HepG2 (cell line): ENCODE measurements at regions not wholly inside any gene's neighbourhood (a gene's known extent, or its start where the extent isn't known, plus 50 kb on each side); places are given as distances from the start of the nearest gene placed in this dataset.

Experiments
- CBX1 ChIP-seq: IDR thresholded peaks from one replicate; pipeline ENCODE4 v1.6.1; 2016; ENCODE audit warnings: antibody characterized with exemption, low read depth
- FOXA3 ChIP-seq: IDR thresholded peaks from 2 replicates; pipeline ENCODE4 v1.6.1; 2016; ENCODE audit warnings: missing genetic modification reagents, missing compliant biosample characterization
- HNRNPL ChIP-seq: fragments of 200-400 bp; formaldehyde crosslinking; IDR thresholded peaks from 2 replicates; pipeline ENCODE4 v1.6.1; 2017; ENCODE audit warnings: mild to moderate bottlenecking, low read depth, low read length
- MLLT10 ChIP-seq: sonication (generic); formaldehyde crosslinking; IDR thresholded peaks from 2 replicates; pipeline ENCODE4 v1.4.0; 2020; ENCODE audit warnings: missing genetic modification reagents
- MXD4 ChIP-seq: IDR thresholded peaks from 2 replicates; pipeline ENCODE4 v1.6.1; 2016; ENCODE audit warnings: mild to moderate bottlenecking, missing biosample characterization, missing genetic modification reagents
- NCOA5 ChIP-seq: sonication (generic); formaldehyde crosslinking; IDR thresholded peaks from 2 replicates; pipeline ENCODE4 v1.4.0; 2020; ENCODE audit warnings: missing genetic modification reagents
- RBAK ChIP-seq: sonication (generic); formaldehyde crosslinking; IDR thresholded peaks from 2 replicates; pipeline ENCODE4 v1.5.1; 2020; ENCODE audit warnings: mild to moderate bottlenecking, missing genetic modification reagents
- SIX4 ChIP-seq: sonication (generic); formaldehyde crosslinking; IDR thresholded peaks from 2 replicates; pipeline ENCODE4 v1.4.0; 2020; ENCODE audit warnings: missing genetic modification reagents
- SRSF9 ChIP-seq: fragments of 200-400 bp; formaldehyde crosslinking; IDR thresholded peaks from 2 replicates; pipeline ENCODE4 v1.6.1; 2018; ENCODE audit warnings: borderline replicate concordance, mild to moderate bottlenecking, low read depth, low read length; ENCODE audit not compliant: insufficient read depth, poor library complexity, severe bottlenecking
- ZNF138 ChIP-seq: sonication (generic); formaldehyde crosslinking; IDR thresholded peaks from 2 replicates; pipeline ENCODE4 v1.5.0; 2020; ENCODE audit warnings: mild to moderate bottlenecking, low read depth, missing genetic modification reagents
- ZNF264 ChIP-seq: sonication (generic); formaldehyde crosslinking; IDR thresholded peaks from 2 replicates; pipeline ENCODE4 v1.4.0; 2020; ENCODE audit warnings: missing genetic modification reagents
- ZNF563 ChIP-seq: sonication (generic); formaldehyde crosslinking; IDR thresholded peaks from 2 replicates; pipeline ENCODE4 v1.8.0; 2022; ENCODE audit warnings: mild to moderate bottlenecking, moderate library complexity, missing genetic modification reagents
- ZNF589 ChIP-seq: sonication (generic); formaldehyde crosslinking; conservative IDR thresholded peaks from 2 replicates; pipeline ENCODE4 v1.8.0; 2022; ENCODE audit warnings: mild to moderate bottlenecking, moderate library complexity, missing genetic modification reagents
- ZNF782 ChIP-seq: sonication (generic); formaldehyde crosslinking; IDR thresholded peaks from 2 replicates; pipeline ENCODE4 v1.4.0; 2020; ENCODE audit warnings: missing genetic modification reagents, mild to moderate bottlenecking, borderline replicate concordance
- ZNF883 ChIP-seq: sonication (generic); formaldehyde crosslinking; IDR thresholded peaks from 2 replicates; pipeline ENCODE4 v1.5.1; 2020; ENCODE audit warnings: mild to moderate bottlenecking, missing genetic modification reagents; ENCODE audit errors: not compliant biosample characterization
- TF ChIP-seq, protein P1 (sequence below): conservative IDR thresholded peaks from 2 replicates; pipeline ENCODE4 v1.6.1; 2018; ENCODE audit warnings: missing genetic modification reagents
- TF ChIP-seq, protein P2 (sequence below): sonication (generic); formaldehyde crosslinking; conservative IDR thresholded peaks from 2 replicates; pipeline ENCODE4 v1.8.0; 2022; ENCODE audit warnings: missing genetic modification reagents
- TF ChIP-seq, protein P3 (sequence below): sonication (generic); formaldehyde crosslinking; IDR thresholded peaks from 2 replicates; pipeline ENCODE4 v1.9.0; 2021; ENCODE audit warnings: missing genetic modification reagents, borderline replicate concordance
- TF ChIP-seq, protein P4 (sequence below): sonication (generic); IDR thresholded peaks from 2 replicates; pipeline ENCODE4 v1.6.1; 2016; ENCODE audit warnings: low read depth, borderline replicate concordance
- TF ChIP-seq, protein P5 (sequence below): sonication (generic); formaldehyde crosslinking; IDR thresholded peaks from 2 replicates; pipeline ENCODE4 v1.4.0; 2020; ENCODE audit warnings: missing genetic modification reagents

DNA sequence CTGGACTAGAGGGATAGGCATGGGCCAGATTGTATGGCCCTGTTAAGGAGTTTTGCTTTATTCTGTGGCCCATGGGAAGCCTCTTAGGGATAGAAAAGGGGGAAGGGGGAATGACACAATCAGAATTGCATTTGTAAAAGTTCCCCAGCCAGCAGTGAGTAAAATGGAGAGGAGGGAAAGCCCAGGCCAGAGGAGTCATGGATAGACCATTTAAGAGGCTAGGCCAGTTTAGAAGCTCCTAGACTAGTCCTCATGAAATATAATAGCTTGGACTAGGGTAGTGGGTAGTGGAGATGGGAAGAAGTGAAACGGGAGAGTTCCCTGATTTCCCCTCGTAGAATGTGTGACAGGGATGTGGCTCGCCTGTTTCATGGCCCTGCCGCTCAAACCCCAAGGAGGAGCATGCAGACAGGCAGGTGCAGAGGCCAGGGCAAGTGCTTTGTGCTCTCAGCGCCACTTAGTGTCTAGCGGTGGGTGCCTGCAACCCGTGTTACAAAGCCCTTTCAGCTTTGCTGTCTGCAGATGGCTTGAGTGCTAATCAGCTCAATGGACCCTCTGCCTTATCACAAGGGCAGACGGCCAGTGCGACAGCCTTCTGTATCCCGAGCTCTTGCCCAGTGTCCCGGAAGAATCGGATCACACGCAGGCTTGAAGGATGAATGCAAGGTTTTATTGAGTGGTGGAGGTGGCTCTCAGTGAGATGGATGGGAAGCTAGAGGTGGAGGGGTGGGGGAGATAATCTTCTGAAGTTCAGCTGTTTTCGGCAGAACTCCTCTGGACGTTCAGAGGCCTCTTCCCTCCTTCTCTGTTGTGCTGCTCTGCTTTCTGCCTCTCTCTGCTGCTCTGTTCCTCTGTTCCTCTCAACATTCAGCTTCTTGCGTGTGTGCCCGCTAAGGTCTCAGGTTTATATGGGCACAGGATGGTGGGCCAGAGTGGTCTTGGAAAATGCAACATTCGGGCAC is 141.1 kb downstream of the CEP57L1 start (continued):
- TF ChIP-seq, protein P1, sequence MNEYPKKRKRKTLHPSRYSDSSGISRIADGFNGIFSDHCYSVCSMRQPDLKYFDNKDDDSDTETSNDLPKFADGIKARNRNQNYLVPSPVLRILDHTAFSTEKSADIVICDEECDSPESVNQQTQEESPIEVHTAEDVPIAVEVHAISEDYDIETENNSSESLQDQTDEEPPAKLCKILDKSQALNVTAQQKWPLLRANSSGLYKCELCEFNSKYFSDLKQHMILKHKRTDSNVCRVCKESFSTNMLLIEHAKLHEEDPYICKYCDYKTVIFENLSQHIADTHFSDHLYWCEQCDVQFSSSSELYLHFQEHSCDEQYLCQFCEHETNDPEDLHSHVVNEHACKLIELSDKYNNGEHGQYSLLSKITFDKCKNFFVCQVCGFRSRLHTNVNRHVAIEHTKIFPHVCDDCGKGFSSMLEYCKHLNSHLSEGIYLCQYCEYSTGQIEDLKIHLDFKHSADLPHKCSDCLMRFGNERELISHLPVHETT (CRISPR knock-in tag) = no peak
- TF ChIP-seq, protein P2, sequence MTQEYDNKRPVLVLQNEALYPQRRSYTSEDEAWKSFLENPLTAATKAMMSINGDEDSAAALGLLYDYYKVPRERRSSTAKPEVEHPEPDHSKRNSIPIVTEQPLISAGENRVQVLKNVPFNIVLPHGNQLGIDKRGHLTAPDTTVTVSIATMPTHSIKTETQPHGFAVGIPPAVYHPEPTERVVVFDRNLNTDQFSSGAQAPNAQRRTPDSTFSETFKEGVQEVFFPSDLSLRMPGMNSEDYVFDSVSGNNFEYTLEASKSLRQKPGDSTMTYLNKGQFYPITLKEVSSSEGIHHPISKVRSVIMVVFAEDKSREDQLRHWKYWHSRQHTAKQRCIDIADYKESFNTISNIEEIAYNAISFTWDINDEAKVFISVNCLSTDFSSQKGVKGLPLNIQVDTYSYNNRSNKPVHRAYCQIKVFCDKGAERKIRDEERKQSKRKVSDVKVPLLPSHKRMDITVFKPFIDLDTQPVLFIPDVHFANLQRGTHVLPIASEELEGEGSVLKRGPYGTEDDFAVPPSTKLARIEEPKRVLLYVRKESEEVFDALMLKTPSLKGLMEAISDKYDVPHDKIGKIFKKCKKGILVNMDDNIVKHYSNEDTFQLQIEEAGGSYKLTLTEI (CRISPR knock-in tag) = no peak
- TF ChIP-seq, protein P3, sequence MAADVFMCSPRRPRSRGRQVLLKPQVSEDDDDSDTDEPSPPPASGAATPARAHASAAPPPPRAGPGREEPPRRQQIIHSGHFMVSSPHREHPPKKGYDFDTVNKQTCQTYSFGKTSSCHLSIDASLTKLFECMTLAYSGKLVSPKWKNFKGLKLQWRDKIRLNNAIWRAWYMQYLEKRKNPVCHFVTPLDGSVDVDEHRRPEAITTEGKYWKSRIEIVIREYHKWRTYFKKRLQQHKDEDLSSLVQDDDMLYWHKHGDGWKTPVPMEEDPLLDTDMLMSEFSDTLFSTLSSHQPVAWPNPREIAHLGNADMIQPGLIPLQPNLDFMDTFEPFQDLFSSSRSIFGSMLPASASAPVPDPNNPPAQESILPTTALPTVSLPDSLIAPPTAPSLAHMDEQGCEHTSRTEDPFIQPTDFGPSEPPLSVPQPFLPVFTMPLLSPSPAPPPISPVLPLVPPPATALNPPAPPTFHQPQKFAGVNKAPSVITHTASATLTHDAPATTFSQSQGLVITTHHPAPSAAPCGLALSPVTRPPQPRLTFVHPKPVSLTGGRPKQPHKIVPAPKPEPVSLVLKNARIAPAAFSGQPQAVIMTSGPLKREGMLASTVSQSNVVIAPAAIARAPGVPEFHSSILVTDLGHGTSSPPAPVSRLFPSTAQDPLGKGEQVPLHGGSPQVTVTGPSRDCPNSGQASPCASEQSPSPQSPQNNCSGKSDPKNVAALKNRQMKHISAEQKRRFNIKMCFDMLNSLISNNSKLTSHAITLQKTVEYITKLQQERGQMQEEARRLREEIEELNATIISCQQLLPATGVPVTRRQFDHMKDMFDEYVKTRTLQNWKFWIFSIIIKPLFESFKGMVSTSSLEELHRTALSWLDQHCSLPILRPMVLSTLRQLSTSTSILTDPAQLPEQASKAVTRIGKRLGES (CRISPR knock-in tag) = no peak
- TF ChIP-seq ZNF782 (no peak; the same call in 1 of the 2 replicates), ZNF883 (CRISPR knock-in tag) (no peak), FOXA3 (CRISPR knock-in tag) (peak; percentile 50), SRSF9 (no peak), CBX1 (no peak), ZNF138 (CRISPR knock-in tag) (no peak), NCOA5 (no peak), ZNF589 (CRISPR knock-in tag) (no peak), MXD4 (CRISPR knock-in tag) (peak; percentile 33; the same call in 1 of the 2 replicates), ZNF563 (CRISPR knock-in tag) (no peak), SIX4 (CRISPR knock-in tag) (no peak), RBAK (no peak), ZNF264 (CRISPR knock-in tag) (no peak), MLLT10 (CRISPR knock-in tag) (no peak), HNRNPL (no peak)
- TF ChIP-seq, protein P4, sequence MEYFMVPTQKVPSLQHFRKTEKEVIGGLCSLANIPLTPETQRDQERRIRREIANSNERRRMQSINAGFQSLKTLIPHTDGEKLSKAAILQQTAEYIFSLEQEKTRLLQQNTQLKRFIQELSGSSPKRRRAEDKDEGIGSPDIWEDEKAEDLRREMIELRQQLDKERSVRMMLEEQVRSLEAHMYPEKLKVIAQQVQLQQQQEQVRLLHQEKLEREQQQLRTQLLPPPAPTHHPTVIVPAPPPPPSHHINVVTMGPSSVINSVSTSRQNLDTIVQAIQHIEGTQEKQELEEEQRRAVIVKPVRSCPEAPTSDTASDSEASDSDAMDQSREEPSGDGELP = no peak
- TF ChIP-seq, protein P5, sequence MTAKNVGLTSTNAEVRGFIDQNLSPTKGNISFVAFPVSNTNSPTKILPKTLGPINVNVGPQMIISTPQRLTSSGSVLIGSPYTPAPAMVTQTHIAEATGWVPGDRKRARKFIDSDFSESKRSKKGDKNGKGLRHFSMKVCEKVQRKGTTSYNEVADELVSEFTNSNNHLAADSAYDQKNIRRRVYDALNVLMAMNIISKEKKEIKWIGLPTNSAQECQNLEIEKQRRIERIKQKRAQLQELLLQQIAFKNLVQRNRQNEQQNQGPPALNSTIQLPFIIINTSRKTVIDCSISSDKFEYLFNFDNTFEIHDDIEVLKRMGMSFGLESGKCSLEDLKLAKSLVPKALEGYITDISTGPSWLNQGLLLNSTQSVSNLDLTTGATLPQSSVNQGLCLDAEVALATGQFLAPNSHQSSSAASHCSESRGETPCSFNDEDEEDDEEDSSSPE = no peak
